GM21529 (cell line): ENCODE measurements at regions not wholly inside any gene's neighbourhood (a gene's known extent, or its start where the extent isn't known, plus 50 kb on each side); places are given as distances from the start of the nearest gene placed in this dataset.
"Not testable (repeated sequence)": the region's sequence is repeated elsewhere in the genome, so short reads cannot be mapped to it uniquely, and the experiment has no call there.

Source experiments
- ATAC-seq: cut with Tn5 transposase; IDR thresholded peaks from one replicate; pipeline ENCODE4 v1.9.1; 2021; ENCODE audit not compliant: unreplicated experiment

DNA sequence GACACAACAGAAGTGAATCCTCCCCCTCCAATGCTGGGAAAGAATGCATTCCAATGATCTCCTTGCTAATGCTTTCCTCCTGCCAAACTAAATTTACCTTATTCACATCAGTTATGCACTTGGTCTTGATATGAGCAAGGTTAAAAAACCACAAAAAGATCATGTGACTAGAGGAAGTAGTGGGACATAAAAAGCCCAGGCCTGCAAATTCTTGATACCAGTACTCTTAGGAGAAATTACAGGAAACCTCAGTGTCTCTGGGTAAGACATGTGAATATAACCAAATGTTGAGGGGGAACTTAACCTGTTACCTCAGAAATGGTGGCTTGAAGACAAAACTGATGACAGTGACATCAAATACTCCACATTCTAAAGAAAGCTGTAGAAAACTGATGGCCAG, 427.1 kb downstream of the RPS29 start:
- ATAC-seq: no peak

DNA sequence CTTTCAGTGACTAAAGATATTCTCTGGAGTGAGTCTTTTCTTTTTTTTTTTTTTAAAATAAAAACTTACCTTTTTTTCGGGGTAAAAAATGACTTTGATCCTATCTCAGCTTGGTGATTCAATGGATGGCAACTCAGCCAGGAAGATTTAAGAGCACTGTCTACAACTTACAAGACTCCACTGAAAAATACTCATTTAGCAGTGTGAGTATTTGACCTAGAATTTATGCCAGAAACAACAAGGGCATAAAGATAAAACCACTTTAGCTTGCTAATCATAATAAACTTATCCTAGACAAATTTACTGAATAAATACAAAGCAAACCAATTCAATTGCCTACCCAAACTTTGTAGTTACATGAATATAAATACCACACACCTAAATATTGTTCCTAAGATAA, 446.6 kb downstream of the RPS29 start:
- ATAC-seq: no peak

DNA sequence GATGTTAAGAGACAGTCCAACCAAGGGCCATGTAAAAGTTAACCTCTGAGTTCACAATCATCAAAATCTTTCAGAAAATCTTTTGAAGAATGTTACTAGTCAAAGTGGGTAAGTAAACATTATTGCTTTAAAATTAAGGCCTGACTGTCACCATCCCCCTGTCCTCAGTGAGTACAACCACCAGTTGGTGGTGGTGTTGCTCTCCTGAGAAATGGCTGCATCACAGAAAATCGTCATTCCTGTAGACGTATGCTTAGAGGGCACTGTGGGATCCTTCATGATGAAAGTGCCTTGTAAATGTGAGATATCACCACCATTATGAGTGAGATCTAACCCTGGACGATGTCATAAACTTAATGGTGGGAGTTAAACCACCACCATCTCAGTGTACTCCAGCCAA, 451.2 kb downstream of the RPS29 start:
- no peak for ATAC-seq

DNA sequence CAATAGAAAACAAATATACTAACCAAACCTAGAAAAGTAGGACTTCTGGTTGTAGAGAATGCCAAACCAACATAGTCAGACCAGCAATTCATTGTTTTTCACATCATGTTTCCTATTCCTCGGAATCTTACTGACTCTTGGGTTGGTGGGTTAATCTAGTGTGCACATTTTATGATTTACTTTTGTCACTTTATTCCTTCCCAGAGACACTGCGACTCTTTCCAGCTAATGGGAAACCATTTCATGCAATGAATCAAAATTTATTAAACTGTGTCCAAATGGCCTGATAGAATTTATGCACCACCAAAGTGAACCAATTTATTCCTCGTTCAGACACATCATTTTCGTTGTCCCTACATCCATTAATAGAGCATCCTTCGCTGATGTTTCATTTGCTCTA, 464.9 kb downstream of the RPS29 start:
- ATAC-seq: no peak

DNA sequence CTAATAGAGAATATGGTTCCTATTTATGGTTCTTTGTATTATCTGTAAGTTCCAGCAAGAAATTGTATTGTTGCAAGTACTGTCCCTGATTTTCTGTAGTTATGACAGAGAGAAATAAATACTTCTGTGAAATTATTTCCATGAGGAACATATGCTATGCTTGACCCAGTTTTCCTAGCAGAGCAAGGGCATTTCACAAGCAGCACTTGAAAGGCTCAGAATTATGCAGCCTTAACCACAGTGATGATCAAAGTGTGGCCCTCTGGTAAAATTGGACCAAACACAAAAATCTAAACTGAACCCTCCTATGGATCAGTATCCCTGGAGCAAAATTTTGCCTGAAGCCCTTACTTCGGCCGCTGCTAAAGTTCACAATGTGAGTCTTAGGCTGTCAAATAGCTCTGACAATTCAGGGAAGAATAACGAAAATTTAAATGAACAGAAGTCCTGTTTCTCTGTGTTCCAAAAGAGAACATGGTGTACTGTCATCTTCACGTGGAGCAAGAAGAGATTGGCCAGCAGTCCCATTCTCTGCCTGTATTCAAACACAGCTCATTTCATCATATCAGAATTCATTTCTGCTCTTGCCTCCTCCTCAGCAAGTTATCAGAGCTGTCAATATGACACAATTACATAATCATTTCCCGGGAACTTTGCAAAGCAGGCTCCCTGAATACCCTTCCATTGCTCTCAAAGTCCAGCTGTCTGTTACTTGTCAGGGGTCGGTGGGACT, 471.9 kb downstream of the RPS29 start:
- no peak for ATAC-seq

DNA sequence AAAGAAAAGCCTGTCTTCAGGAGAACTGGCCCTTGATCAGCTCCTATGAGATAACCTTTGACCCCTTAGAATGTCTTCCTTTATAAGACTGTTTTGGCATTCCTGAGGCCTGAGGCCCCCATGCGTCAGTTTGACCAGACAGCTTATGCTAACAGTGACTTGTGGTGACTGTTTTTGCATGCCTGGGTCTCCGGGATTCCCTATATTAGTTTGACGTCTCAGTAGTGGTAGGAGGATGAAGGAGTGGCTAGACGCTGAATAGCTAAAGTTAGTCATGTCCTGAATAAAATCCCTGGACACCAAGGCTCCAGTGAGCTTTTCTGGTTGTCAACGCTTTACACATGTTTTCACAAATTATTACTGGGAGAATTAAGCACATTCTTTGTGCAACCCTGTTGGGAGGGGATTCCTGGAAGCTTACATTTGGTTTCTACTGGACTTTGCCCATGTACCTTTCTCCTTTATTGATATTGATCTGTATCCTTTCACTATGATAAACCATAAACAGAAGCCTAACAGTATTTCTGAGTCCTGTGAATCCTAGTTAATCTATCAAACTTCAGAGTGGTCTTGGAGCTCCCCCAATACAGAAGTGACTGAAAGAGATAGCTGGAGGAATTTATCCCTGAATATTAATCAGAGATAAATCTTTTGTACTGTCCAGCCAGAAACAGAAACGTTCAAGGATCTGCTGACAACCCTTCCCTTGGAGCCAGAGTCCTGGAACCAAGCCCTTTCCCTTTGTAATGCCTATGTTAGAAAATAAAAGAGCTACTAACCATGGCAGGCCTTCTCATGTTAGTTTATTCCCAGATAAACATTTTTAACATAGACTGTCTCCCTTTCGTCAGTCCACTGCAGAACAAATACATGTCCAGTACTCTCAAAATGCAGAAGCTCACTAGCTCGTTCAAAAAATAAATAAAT, 479.2 kb downstream of the RPS29 start:
- ATAC-seq: no peak

DNA sequence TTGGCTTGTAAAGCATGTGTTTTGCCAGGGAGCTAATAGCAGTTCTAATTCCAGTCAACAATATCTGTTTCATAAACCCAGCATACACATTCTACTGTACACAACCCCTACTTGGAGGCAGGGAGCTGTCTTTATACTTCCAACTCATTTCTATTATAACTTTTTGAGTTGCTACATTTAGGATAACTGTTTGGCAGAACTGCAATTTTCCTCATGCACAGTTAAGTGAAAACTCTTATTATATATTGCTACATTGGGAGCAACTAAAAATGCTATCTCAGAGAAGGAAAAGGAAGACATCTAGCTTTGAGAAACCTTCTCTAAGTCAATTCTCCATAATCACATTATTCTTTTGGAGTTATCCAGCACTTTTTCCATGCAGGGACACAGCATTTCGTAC, 480.2 kb downstream of the RPS29 start:
- no peak for ATAC-seq

DNA sequence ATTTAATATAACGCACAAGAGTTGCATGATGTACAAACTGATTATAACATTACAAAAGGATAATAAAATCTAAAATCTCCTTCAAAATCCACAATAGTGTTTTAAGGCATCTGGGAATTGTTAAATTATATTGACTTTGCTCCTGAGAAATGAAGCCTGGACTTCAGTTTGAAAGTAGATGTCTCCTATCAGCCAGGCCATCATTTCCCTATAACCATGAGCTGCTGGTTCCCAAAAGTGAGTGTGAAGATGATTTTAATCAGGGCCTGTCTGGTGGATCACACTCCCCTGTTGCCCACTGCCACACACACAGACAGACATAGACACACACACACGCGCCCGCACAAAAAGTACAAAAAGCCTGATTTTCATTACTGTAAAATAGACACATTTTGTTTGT, 480.7 kb downstream of the RPS29 start:
- no peak for ATAC-seq

DNA sequence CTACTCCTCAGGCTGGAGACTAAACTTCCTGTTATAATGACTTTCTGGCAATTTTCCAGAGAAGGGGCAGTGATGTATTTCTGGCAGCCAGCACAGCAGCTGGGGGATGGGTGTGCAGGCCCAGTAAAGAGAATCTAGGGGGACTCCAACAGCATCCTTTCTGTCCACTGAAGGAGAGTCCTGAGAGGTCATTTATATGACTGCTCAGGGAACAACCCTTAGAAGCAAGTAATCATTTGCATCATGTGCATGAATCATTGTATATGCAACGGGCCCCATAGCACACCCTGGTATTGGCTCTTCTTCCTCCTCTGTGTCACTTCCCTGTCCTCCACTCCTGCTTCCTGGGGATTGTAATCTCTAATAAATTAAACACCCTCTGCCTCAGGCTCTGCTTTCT, 493.8 kb downstream of the RPS29 start:
- ATAC-seq: no peak

DNA sequence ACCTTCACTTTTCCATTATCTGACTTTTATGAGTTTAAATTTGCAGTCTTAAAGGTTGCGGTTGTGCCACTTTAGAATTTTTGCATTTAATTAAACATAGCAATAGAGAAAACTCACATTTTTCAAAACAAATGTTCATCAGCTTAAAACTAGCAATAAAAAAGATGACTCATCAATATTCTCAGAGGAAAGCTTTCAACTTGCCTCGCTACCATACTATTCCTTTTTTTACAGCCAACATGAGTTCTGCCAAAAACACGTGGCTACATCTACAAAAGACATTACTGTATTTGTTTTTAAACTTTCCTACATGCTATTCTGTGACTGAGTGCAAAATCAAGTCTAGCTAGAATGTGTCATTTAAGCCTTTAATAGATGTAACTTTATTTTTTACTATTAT, 497.1 kb downstream of the RPS29 start:
- no peak for ATAC-seq

DNA sequence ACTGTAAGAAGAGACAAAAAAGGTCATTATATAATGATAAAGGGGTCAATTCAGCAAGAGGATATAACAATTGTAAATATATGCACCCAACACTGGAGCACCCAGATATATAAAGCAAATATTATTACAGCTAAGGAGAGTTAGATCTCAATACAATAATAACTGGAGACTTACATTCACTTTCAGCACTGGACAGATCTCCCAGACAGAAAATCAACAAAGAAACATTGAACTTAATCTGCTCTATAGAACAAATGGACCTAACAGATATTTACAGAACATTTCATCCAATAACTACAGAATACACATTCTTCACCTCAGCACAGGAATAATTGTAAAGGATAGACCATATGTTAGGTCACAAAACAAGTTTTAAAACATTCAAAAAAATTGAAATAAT, 512.9 kb downstream of the RPS29 start:
- not testable (repeated sequence) for ATAC-seq

DNA sequence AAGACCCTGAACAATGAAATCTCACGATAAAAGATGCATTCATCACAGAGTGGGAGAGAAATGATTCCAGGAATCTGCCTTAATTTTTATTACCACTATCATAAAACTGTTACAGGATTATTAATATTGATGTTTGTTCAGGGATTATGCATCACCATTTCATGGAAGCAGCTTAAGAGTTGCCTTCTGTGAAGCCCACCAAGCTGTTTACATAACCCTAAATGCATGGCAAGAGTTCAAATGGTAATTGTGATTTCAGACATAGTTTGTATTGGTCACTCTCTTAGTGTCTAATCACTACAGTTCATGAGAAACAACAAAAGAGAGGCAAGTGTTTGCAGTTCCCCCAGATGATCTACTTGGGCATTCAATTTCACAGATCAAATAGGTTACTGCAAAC, 527.7 kb downstream of the RPS29 start:
- ATAC-seq: no peak

DNA sequence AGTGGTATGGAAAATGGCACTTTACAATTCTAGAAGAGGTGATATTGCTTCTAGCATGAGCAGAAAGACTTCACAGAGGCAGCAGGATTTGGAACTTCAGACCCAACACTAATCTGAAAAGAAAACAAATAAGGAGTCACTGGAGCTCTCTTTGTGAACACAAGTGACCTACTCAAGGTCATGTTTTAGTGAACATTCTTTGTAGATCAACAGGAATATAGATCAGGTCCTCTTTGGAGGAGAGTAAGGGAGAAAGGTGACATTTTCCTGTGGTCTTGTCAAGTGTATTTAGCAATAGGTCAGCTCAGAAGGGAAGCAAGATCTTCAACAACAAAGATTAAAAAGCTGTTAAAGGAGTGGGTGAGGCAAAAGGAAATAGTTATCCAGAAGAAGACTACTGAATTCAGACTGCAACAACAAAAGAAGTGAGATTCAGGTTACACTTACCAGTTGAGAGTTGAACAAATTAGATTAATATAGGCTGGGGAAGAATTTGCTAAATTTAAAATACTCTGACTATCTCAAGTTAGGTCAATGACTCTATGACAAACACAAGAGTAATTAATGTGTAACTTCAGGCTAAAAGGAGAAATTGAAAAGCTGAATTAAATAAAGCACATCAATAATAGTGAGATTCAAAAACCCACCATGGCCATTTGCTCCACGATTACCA, 528.2 kb downstream of the RPS29 start:
- ATAC-seq: no peak

DNA sequence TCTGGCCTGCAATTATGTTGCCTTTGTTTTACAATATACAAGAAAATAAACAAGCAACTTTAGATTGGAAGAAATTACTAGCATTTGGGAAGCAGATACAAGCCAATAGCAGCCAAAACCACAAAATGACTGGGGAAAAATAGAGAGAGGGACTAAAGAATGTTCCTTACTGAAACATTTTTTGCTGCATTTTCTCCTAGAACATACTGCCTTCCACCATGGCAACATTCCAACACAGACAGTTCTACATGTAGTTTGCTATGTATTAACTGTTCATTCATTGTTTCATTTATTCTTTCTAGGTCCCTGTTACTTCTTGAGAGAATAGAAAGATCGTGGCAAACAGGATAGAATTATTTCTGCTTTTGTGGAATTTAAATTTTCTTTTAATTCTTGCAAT, 530.2 kb downstream of the RPS29 start:
- no peak for ATAC-seq

DNA sequence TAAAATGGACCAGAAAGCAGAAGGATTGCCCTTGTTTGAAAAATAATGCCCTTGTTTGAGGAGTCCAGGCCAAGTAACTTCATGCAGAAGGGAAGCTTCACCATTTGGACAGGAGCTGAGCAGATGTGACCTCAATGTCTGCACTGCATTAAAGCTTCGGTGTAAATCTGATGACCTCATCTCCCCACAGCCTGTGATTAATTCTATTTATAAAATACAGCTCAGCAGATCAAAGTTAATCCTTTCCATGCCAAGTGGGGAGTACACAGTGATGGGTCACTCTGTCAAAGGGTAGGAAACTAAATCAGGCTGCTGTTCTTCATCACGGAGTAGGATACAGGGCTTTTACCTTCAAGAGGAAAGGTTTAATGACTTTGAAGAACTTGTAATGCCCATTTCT, 533.7 kb downstream of the RPS29 start:
- ATAC-seq: no peak

DNA sequence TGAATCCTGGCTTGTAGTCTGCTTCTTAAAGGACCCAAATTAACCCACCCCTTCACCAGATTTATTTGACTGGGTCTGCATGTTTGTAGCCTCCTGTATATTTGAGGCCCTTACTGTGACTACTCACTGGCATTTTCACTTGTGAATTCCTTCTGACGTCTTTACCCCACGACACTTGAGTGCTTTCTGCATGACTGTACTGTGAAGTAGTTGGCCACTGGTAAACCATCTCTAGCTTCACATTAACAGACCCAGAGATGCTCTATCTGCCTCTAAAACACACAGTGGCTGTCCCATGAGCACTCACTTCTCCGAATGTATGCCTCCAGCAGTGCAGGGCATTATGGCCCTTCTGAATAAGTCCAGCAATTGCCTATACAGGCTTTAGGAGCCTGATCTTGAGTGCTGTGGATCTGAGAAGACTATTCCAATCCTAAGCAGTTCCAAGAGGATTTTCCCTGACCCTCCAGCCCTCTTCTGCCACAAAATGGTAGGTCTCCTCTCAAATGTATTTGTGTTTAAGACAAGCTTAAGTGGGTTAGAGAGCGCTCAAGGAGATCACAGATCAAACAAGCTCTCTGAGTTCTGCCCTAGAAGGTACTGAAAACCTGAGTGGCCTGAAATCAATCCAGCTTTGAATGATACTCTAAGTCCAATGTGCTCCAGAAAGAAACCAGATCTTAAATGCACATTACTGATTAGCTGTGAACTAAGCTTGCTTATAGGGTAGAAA, 534.7 kb downstream of the RPS29 start:
- ATAC-seq: no peak

DNA sequence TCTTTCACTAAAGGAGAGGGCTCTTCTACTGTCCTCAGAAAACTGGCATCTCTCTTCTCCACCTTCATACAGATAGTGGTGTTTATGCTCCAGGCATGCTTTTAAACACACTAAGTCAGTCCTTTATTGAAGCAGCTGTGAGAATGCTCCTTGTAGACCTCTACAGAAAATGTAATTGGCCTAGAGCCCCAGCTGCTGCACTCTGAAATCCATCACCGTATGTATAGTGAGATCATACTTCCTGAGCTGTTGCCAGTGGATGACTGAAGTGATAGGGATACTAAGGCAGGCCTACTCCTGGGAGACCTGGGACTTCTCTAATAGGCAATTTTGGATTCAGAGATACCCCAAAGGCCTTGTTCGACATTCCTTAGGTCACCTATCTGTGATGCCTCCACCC, 535.4 kb downstream of the RPS29 start:
- ATAC-seq: no peak

DNA sequence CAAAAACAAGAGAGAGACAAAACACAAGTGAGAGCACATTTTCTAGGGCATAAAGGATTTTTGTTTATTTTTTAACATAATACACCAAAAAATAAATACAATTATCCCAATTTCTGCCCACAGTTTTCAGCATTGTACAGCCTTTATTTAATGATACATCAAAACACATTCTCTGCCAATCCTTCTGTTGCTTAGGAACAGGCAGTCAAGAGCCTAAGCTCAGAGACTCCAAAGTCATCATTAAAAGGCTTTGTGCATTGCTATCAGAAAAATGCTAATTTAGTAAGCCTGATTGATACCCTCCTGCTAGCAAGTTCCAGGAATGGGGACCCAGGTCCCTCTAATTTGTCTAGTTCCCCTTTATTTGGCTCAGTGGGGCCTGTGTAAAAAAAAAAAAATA, 536.5 kb downstream of the RPS29 start:
- ATAC-seq: no peak

DNA sequence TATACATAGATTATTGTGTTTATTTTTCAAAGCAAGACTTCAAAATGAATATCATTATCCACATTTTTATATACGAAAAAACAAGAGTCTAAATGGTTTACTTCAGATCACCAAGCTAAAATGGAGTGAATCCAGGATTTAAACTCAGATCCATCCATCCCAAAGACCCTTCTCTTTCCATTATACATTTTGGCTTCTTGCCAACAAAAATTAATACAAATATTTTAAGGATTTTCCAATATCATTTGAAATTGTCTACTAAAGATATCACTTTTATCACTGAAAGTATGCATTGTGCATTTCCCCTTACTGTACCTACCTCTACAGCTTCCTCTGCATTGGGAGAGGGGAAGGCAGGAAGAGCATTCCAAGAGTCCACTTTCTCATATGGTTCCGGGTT, 541.2 kb downstream of the RPS29 start:
- no peak for ATAC-seq

DNA sequence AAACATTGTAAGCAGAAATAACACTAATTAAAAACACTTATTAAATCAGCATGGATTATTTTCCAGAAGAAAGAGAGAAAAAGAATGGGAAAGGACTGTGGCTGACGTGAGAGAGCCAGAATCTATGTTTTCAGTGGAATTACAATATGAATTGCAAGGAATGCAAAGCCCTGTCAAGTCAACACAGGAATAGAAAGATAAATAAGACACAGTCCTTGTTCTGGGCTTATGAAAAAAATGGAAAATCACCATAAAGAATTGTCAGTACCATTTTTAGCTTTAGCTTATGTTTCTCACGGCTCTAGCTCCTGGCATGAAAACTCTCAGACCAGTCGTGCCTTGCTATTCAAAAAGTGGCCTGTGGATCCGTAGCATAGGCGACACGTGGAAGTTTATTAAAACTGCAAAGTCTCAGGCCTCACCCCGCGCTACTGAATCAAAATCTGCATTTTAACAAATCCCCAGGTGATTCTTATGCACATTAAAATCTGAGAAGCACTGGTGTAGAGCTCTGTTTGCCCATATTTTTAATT, 549.1 kb downstream of the RPS29 start:
- no peak for ATAC-seq

DNA sequence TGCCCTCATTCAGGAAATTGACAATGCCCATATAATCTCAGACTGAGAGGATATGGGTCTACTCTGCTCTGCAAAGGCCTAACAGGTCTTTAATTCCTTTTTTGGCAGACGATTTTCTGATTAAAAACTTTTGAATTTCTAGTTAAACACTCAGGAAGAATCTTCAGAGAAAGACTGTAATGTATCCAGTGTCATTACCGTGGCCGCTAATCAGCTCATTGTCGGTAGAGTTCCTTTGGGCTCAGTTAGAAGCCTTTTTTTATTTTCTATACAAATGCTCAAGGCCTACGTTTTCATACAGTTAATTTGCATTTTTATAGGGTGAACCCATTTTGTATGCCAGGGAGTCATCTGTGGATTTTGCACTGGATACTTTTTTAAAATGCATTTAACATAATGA, 549.9 kb downstream of the RPS29 start:
- no peak for ATAC-seq
